ENCODE measurements at regions not wholly inside any gene's neighbourhood (a gene's known extent, or its start where the extent isn't known, plus 50 kb on each side); places are given as distances from the start of the nearest gene placed in this dataset.

GRCh38 chr1:201703621-201704438 lies 125.1 kb upstream of the IPO9 start:
- TF ChIP-seq POLR2A (IDR thresholded peaks at IDR 0.05) (no peak), CTCF (IDR thresholded peaks at IDR 0.05) (peak; percentile 95 to 97 (median 97)), POLR2AphosphoS5 (IDR thresholded peaks at IDR 0.05) (peak in 2 of 3 donors; percentile 33 to 44)
